ENCODE measurements at regions not wholly inside any gene's neighbourhood (a gene's known extent, or its start where the extent isn't known, plus 50 kb on each side); places are given as distances from the start of the nearest gene placed in this dataset.

GRCh38 chr11:129611661-129612446 is 203.8 kb upstream of the TMEM45B start:
- 49 to 60% methylated on average over 17 of the region's 17 CpGs for WGBS, 2 donors
- no peaks in the 10 kb centered on the region for H3K9me3 ChIP-seq
- H3K4me1 ChIP-seq = no peaks in the 10 kb centered on the region
- H3K4me3 ChIP-seq = no peak overlapping the region
- no peaks in the 10 kb centered on the region for H3K27me3 ChIP-seq
- intact Hi-C loops (cut with DNase I; ENCODE audit: low total_unique reads) = no loop called here
- H3K27ac ChIP-seq = no peak overlapping the region
- no peak for DNase-seq
- H3K36me3 ChIP-seq (ENCODE audit: low read depth, missing control alignments) = no peaks in the 10 kb centered on the region
- no peak for TF ChIP-seq POLR2A (IDR thresholded peaks at IDR 0.05)
- TF ChIP-seq, protein P1, sequence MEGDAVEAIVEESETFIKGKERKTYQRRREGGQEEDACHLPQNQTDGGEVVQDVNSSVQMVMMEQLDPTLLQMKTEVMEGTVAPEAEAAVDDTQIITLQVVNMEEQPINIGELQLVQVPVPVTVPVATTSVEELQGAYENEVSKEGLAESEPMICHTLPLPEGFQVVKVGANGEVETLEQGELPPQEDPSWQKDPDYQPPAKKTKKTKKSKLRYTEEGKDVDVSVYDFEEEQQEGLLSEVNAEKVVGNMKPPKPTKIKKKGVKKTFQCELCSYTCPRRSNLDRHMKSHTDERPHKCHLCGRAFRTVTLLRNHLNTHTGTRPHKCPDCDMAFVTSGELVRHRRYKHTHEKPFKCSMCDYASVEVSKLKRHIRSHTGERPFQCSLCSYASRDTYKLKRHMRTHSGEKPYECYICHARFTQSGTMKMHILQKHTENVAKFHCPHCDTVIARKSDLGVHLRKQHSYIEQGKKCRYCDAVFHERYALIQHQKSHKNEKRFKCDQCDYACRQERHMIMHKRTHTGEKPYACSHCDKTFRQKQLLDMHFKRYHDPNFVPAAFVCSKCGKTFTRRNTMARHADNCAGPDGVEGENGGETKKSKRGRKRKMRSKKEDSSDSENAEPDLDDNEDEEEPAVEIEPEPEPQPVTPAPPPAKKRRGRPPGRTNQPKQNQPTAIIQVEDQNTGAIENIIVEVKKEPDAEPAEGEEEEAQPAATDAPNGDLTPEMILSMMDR (IDR thresholded peaks at IDR 0.05) = no peak

DNA sequence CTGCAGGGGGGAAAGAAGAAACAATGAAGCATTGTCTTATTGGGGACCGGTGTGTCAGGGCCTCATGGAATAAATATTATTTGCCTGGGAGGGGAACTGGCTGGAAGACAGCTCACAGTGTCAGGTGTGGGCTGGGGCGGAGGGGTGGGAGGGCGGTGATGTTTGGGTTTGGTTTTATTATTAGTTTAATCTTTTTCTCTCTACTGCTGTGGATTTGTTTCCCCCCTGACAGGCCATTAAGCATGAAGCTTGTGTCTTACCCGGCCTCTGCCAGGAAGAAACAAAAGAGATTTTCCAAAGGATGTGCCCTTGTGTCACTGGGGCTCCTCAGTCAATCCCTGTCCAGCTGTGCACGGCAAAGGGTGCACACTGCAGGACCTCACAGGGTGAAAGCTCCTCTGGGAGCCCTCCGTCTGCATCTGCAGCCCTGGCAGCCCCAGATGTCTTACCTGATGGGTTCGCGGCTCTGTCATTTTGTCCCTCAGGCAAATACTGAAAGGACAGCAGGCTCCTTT is 203.1 kb upstream of the TMEM45B start:
- Histone ChIP-seq H3K4me1 (no peaks in the 10 kb centered on the region), H3K9me3 (no peaks in the 10 kb centered on the region), H3K27me3 (no peaks in the 10 kb centered on the region), H3K4me3 (no peak overlapping the region), H3K27ac (no peak overlapping the region), H3K36me3 (ENCODE audit: low read depth, missing control alignments) (no peaks in the 10 kb centered on the region)
- 56 to 60% methylated on average over 8 of the region's 8 CpGs for WGBS, 2 donors
- no peak for DNase-seq
- TF ChIP-seq, protein P1 (IDR thresholded peaks at IDR 0.05) = no peak
- no peak for TF ChIP-seq POLR2A (IDR thresholded peaks at IDR 0.05)
- intact Hi-C loops (cut with DNase I; ENCODE audit: low total_unique reads) = no loop called here

GRCh38 chr11:129613071-129613470 is 202.6 kb upstream of the TMEM45B start:
- 86 to 88% methylated on average over 3 of the region's 3 CpGs for WGBS, 2 donors
- H3K4me1 ChIP-seq = no peaks in the 10 kb centered on the region
- H3K27me3 ChIP-seq = no peaks in the 10 kb centered on the region
- no peak overlapping the region for H3K4me3 ChIP-seq
- no peak for TF ChIP-seq POLR2A (IDR thresholded peaks at IDR 0.05)
- TF ChIP-seq, protein P1 (IDR thresholded peaks at IDR 0.05) = no peak
- H3K27ac ChIP-seq = no peak overlapping the region
- intact Hi-C loops (cut with DNase I; ENCODE audit: low total_unique reads) = no loop called here
- DNase-seq = no peak
- H3K36me3 ChIP-seq (ENCODE audit: low read depth, missing control alignments) = no peaks in the 10 kb centered on the region
- H3K9me3 ChIP-seq = no peaks in the 10 kb centered on the region

DNA sequence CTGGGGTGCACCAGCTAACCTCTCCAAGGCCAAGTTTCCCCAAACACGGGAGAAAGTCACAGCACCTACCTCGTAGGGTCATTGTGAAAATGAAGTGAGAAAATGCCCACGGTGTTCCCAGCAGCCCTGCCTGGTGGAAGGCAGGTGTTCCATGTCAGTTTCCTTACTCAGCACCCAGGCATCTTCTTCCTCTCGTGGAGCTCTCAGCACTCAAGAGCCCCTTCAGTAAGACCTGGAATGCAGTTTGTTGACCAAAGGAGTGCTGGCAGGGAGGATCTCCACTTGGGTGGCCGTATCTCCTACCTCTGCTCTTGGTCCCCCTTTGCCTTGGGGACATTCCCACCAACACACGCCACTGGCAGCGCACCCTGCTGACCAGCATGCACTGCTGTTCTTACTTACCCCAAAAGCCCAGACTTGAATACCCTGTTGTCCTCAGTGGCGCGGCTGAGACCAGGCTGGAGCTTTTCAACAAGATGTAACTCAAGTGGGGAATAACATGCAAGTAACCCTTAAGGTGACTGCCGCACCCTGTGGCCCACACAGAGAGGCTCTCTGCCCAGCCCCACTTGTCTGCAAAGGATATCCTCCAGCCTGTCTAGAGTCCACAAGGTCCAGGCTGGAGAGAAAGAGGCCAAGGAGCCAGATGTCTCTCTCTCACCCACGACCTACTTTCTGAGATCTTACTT is 201.2 kb upstream of the TMEM45B start:
- H3K4me1 ChIP-seq = no peaks in the 10 kb centered on the region
- DNase-seq = no peak
- H3K9me3 ChIP-seq = no peaks in the 10 kb centered on the region
- no peaks in the 10 kb centered on the region for H3K36me3 ChIP-seq (ENCODE audit: low read depth, missing control alignments)
- H3K4me3 ChIP-seq = no peak overlapping the region
- 69 to 87% methylated on average over 2 to 11 of the region's 11 CpGs for whole genome bisulfite sequencing, 2 donors
- no peak for TF ChIP-seq POLR2A (IDR thresholded peaks at IDR 0.05)
- TF ChIP-seq, protein P1 (IDR thresholded peaks at IDR 0.05) = no peak
- no peak overlapping the region for H3K27ac ChIP-seq
- H3K27me3 ChIP-seq = no peaks in the 10 kb centered on the region
- intact Hi-C loops (cut with DNase I; ENCODE audit: low total_unique reads) = no loop called here
